NCI-H1105 (cell line): ENCODE measurements at regions not wholly inside any gene's neighbourhood (a gene's known extent, or its start where the extent isn't known, plus 50 kb on each side); places are given as distances from the start of the nearest gene placed in this dataset.
"Not testable (repeated sequence)": the region's sequence is repeated elsewhere in the genome, so short reads cannot be mapped to it uniquely, and the experiment has no call there.

Experiments
- DNase-seq: peaks from one replicate; lab custom pipeline; 2025; lab: John Stamatoyannopoulos, UW

DNA sequence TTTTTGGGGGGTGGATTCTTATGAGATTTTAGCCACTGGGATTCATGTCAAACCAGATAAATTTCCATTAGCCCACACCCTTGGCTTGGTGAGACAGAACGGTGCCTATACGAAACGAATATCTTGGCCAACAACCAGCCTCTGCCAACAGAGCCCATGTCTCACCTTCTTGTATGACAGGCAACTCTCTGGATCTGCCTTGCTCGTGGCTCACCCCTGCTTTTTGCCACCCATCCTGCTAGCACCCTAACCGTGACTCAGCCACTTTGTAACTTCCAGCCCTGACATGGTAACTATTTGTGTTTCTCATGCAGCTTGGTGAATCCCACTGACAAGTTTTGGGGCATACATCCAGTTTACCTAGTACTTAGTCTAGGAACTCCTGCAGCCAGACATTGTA, 457.0 kb downstream of the SPATA31D1 start:
- no peak for DNase-seq

DNA sequence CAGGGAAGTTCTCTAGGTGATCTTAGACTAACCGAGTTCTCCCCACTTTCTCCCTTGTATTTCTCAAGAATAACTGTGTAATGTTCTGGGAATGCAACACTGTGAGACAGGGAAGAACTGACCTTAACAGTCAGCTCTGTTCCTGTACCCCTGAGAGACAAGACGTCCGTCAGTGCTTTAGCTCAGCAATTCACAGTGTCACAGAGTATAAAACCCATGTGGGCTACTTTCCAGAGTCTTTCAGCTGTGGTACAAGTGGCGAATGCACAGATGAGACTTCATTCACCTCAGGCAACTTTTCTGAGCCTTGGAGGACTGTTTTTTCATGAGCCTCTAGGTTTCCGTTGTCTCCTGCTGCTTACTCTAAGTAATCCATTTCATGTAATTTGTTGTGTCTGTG, 458.8 kb downstream of the SPATA31D1 start:
- DNase-seq = no peak

DNA sequence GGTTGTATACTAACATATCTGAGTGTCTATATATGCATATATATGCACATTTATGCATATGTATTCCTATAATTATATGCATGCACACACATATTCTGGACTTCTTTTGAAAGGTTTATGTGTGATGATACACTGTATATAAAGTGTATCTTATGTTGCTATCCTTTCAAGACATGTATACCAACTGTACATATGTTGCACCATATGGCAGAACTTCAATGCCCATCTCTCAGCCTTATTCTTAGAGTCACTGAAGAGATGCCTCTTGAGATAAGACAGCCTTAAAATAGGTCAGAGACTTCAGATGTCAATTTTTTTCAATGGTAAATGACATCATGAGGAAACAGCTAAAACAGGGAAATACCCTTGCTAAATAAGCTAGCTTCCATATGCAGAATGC, 461.4 kb downstream of the SPATA31D1 start:
- no peak for DNase-seq

DNA sequence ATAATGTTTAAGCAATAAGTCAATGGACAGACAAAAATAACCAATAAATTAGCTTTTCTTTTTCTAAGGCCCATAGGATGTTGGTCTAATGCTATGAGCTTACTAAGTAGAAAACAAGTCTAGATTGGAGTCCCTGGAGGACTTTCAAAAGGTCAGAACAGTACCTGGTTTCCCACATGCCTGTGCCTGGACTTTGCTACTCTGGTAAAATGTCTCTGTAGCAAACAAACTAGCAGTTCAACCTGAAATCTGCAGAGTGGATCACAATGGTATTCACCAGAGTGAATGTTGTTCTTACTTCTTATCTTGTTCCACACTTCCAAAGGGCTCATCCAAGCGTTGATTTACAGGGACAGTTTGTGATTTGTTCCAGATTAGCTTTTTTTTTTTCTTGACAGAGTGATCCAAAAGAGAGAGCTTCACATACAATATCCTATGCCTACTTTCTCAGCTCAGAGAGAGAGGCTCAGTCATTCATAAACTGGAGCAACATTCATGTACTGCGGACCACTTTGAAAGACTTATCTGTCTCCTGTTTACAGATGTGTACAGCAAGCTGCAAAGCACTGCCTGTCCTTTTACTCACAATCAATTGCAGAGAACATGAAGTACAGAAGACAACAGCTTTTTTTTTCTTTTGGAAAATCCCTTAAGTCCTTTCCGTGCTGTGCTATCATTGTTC, 466.1 kb downstream of the SPATA31D1 start:
- no peak for DNase-seq

DNA sequence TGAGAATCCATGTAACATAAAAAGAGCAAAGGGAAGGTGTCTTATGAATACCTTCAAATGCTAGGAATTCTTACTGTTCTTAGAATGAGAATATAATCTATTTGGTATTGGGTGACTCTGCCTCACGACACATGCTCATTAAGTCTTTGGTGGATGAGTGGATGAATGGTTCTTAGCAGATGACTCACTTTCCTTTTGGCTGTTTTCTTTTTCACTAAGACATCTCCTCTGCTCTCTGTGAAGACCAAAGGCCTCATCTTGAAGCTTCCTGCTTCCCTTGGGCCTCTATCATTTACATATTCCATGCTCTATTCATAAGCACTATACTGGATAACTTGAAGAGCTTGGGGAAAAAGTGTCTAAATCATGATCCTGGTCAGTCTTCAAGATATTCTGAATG, 468.1 kb downstream of the SPATA31D1 start:
- no peak for DNase-seq

DNA sequence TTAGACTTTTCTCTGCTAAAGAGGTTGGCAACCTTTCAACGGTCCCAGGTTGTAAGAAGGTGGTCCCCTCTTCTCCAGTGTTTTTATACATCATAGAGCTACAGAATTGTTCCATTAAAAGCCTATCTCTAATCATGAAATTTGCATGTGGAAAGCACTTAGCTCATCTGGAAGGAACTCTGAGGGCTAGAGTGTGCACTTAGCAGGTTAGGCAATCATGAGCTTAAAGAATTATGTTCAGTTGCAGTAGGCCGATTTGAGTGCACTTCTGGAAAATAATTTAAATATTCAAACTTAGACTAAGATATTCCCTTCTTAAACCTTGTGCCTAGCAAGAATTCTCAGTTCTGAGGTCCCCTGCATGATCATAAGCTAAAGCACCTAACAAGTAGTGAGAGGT, 468.7 kb downstream of the SPATA31D1 start:
- no peak for DNase-seq

DNA sequence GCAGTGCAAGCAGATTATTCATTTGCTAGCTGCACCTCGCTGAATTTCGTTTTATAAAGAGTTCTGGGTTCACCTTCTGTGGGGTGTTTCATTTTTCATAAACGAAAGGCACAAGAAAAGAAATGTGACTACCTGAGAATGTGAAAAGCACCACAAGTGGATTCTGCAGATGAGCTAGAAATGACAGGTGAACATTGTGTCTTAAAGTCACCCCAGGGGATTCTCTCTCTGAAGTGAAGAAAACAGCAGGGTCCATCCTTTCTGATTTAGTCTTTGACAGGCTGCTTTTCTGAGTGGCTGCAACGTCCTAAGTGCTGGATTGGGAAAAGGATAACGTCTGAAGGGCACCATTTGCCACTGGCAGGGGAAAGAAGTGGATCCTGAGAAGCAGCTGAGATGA, 469.3 kb downstream of the SPATA31D1 start:
- DNase-seq = no peak

DNA sequence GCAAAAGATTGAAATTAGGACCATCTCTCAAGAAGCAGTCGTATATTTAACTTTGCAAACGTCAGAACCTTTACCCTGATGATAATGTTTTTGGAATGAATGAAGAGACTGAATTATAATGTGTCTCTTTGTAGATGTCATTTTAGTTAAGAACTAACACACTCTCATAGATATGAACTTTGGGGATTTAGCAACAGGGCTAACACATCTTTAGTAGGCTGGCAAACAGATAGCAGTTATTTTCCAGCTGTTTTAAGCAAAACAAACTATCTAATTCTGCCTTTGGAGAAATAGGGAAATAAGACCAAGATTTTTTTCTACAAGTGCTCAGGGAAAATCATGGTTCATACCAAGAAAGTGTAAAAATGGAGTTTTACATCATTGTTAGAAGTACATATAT, 469.7 kb downstream of the SPATA31D1 start:
- no peak for DNase-seq

DNA sequence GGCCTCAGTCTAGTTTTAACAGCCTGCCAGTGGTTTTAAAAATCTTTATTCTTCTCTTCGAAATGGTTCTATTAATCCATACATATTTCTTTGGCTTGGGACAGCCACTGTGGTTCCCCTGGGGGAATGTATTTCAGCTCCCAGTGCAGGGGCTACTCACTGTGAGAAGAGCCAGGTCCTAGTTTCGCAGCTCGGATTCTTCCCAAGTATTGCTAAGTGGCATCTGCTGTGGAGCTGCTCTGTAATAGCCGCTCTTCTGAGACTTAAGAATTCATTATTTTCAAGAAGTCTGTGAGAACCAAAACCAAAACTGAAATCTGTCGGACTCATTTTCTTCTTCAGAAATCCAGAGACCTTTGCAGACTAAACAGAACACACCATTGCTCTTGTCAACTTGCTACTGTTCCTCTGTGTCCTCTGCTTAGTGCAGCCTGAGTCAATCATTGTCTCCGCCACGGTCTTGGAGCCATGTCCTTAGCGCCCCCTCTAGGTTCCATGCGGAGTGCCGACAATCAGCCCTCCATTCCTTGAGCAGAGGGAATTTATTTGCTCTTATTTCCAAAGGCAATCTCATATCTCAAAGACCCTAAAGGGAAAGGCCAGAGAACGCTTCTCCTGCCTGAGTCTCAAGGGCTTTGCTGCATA, 478.2 kb downstream of the SPATA31D1 start:
- no peak for DNase-seq

DNA sequence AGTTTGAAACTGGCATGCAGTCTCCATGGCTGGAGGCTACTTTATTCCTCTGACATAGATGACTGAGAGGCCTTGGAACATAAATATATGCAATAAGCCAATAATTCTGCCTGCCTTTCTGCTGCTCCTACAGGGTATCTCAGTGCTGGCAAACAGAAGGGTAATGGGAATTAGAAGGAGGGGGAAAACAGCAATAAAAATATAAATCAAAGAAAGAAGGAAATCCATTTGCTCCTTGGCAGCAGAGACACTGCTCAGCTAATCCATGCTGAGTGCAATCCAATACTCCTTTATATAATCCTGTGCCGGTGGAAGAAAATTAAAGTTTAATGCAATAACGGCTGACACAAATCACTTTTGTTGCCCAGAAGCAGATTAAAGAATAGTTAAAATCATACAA, 478.9 kb downstream of the SPATA31D1 start:
- no peak for DNase-seq

DNA sequence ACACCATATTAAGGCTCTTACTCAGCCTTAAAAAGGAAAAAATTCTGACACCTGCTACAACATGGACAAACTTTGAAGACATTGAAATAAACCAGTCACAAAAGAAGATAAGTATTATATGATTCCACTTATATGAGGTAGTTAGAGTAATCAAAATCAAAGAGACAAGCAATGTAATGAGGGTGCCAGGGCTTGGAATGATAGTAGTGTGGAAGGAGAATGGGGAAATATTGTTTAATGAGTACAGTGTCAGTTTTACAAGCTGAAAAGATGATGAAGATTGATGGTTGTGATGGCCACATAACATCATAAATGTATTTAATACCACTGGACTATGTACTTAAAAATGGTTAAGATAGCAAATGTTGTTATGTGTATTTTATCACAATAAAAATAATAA, 485.7 kb downstream of the SPATA31D1 start:
- no peak for DNase-seq

DNA sequence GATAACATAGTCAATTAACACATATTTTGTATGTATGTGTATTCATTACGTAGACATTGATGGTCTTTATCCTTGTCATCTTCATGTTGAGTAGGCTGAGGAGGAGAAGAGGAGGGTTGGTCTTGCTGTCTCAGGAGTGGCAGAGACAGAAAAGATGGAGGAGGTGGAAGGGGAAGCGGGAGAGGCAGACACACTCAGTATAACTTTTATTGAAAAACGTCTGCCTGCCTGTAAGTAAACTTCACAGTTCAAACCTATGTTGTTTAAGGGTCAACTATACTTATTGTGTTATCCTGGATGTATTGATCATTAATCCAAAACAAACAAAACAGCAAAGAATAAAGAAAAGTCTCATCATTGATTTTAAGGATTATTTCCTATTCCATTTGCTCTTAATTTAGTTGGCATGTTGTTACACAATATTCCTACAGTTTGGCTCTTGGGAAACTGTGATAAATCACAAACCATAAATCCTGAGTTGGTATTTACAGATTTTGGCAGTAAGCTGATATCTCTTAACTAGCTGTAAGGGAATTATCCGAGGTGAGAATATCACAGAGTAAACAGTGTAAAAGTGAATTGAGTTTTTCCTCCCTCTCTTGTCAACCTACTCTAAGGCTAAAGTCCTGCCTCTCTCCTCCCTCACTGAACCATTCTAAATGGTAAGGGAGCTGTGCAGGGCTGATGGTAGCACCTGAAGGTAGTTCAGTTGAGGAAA, 487.2 kb downstream of the SPATA31D1 start:
- no peak for DNase-seq

DNA sequence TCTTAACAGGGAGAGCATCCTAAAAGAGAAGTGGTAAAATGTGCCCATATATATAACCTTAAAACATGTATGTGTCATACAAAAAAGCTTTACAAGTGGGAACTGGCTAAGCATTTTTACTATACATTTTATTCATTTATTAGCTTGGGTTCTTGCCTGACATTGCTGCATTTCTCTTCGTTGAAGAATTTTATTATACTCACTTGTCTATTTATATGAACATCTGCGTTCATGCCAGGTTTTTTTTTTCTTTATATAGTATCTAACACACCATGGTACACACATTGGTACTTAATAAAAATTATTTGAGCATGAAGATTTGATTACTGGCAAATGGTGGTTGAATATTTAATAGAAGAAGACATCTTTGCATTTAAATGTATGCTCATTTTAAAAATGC, 492.3 kb downstream of the SPATA31D1 start:
- DNase-seq = no peak

DNA sequence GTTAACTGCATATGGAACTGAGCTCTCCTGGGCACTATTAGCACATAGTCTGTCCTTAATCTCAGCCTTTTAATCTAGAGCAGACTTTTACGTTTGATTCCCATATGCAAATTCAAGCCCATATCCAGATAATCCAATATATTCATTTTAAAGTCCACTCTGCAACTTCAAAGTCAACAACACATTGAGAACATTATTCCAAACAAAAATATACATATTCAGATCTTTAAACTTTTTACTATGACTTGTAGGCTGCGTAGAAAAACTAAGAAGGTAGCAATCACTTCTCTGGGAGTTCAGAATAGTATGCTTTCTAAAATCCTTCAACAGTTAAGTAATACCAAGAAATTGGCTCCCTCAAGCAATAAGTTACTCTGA, 499.4 kb downstream of the SPATA31D1 start:
- no peak for DNase-seq

DNA sequence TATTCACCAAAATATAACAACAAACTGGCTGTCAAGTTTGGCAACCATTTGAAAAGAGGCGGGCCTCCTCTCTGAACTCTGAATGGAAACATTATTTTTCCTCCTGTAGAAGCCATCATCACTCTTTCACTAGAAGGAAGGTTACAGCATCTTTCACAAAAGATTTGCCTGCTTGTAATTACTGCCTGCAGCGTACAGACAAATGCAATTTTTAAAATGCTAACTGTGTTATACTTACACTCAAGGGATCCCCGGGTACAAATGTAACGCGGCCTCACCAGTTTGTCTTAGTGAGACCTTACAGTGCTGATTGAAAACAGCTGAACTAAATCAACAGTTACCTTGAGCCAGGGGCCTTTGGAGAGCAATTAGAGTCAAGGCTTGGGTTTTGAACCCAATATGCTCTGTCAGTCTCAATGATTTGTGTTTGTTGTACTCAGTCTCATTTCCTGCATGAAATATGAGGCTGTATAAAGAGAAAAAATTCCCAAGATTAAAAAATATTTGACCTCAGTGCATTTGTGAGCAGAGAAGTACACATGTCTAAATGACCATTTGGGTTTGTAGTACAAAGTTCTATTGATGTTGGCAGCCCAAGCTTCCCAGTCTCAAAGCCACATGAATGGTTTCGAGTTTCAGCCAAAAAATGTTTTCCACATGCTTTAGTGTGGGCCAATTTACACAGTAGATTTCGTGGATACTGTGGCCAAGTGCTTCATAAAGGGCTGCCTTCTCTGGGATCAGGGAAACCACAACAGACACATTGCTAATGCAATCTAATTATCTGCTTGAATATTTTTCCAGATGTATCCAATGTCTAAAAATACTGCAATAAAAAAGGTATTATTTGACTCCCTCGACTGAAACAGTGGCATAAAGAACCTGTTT, 500.0 kb downstream of the SPATA31D1 start:
- peak; percentile 8 for DNase-seq

DNA sequence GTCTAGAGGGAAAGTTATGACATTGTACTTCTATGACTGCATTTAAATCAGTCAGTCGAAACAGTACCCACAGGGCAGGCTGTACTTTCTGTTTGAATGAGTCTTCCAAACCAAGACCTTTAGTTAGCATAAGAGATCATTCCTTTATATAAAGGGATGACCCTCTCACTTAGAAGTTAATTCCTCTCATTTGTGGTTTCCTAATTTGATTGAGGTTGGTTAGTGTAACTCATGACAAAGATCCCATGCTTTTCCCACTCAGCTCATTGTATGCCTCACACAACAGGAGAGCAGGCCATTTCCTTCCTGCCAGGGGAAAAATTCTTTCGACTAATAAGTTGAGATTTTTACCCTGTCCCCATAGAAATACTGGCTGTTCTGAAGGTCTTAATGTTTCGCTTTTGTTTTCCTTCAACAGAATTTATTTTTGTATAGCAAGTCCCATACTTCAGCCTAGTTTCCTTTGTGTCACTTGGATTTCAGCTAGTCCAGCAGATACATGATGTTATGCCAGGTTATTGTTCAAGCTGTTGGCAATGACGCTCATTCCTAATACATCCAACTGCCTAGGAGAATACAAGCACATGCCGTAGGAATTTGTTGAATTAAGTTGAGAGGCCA, 500.7 kb downstream of the SPATA31D1 start:
- no peak for DNase-seq

DNA sequence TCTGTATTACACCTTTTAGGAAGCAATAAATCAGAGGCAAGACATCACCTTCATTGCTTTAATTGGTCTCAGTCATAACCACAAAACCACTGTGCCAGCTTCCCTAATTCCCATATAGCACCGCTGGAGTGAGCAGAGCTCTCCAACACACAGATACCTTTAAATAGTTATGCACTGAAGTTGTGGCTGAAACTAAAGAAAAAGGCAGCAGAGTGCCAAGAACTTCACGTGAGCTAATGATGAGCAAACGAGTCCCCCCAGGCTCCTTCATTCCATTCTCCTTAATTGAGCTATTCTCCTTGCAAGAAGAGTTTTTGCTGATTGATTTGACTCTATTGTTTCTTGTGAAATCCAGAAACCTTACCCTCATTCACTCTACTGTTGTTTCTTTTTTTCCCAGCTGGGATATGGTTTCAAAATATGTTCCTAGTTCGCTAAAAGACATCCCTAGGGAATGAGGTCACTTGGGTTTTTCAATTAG, 501.5 kb downstream of the SPATA31D1 start:
- DNase-seq = no peak

DNA sequence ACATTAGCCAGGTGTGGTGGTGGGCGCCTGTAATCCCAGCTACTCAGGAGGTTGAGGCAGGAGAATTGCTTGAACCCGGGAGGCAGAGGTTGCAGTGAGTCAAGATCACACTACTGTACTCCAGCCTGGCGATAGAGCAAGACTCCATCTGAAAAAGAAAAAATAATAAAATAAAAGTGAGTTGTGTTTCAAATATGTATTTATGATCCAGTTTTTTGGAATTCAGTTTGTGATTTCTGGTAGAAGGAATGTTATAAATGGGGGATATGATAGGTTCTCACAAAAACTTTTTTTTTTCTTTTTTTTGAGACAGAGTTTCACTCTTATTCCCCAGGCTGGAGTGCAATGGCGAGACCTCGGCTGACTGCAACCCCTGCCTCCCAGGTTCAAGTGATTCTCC, 502.2 kb downstream of the SPATA31D1 start:
- not testable (repeated sequence) for DNase-seq

DNA sequence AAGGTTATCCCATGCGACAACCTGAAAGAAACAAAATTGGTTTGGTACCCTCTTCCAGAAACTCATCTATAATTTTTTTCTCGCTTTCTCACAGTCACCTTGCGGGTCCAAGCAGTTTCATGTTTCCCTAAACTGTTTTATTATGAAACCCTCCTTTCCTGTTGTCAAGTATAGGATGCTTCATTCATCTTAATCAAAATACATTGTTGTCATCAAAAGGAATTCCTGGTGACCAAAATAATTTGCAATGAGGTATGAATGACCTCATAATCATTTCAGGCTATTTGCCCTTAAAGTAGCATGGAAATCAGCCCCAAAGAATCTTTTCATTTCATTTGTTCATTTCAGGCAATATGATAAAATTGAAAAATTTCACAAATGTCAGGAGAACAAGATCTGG, 503.0 kb downstream of the SPATA31D1 start:
- DNase-seq = no peak

DNA sequence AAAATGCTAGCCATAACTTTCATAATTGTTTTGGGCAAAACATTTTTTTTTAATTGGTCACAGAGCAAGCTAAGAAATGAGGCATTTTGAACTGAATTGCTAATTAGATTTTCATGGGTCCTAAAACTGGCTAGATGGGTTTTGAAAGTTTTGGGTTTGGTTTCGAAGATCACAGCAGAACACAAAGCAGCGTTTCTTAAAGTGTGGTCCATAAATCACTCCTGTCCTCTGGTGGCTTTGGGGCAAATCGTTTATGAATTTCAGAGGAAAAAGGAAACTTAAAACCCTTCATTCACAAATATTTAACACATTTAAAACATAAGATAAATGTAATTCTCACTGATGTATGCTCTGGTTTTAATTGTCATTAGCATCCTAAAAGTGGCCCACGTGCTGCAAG, 503.7 kb downstream of the SPATA31D1 start:
- no peak for DNase-seq

DNA sequence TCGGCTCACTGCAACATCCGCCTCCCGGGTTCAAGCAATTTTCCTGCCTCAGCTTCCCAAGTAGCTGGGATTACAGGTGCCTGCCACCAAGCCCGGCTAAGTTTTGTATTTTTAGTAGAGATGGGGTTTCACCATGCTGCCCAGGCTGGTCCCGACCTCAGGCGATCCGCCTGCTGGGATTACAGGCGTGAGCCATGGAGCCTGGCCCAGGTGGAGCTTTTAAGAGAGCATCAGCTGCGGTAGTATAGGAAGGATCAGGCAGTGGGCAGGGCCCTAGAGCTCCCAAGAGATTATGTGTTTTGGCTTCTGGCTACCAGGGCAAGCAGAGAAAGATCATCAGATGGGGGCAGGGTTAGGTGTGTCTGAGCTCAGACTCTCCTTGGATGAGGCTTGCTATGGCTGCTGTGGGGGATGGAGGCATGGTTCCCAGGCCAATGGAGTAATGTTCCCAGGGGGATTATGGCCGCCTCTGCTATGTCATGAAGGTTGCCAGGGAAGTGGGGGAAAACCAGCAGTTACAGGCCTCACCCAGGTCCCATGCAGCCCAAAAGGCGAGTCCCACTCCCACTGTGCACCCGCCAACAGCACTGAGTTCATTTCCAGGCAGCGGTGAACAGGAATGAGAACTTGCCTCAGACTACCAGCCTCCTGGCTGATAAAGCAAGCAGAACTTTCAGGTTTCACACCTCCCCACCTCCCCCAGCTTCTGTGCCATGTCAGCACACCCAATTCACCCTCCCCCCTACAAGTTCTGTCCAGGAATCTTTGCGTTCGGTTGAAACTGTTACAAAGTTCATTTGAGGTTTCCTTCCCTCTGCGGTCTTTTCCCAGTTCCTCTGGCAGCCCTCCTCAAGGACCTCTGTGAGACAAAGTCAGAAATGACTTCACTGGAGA, 507.6 kb downstream of the SPATA31D1 start:
- DNase-seq = no peak
